GM12878 (cell line): ENCODE measurements at regions not wholly inside any gene's neighbourhood (a gene's known extent, or its start where the extent isn't known, plus 50 kb on each side); places are given as distances from the start of the nearest gene placed in this dataset.

Experiments used
- BRCA1 ChIP-seq: IDR thresholded peaks from 2 replicates; pipeline ENCODE4 v1.6.1; 2011; ENCODE audit warnings: low read depth, low read length, improper control_type of control experiment
- CHD1 ChIP-seq: IDR thresholded peaks from 2 replicates; pipeline ENCODE4 v1.6.1; 2012; ENCODE audit warnings: low read depth, low read length, improper control_type of control experiment
- CREB1 ChIP-seq: IDR thresholded peaks from 2 replicates; pipeline ENCODE4 v1.6.1; 2012; ENCODE audit warnings: low read depth, mild to moderate bottlenecking, inconsistent platforms
- HDAC2 ChIP-seq: fragments of 200-600 bp; sonication (generic); IDR thresholded peaks from 2 replicates; pipeline ENCODE4 v1.6.1; 2017
- HSF1 ChIP-seq: fragments of 150-350 bp; IDR thresholded peaks from 2 replicates; pipeline ENCODE4 v1.6.1; 2014; ENCODE audit warnings: mild to moderate bottlenecking, low read depth, low read length
- IKZF1 ChIP-seq: fragments of 450-650 bp; conservative IDR thresholded peaks from 2 replicates; pipeline ENCODE4 v1.6.1; 2017; ENCODE audit warnings: antibody characterized with exemption, mild to moderate bottlenecking
- IRF3 ChIP-seq: fragments of 450-650 bp; IDR thresholded peaks from 2 replicates; pipeline ENCODE4 v1.6.1; 2014; ENCODE audit warnings: mild to moderate bottlenecking
- JUNB ChIP-seq: IDR thresholded peaks from 2 replicates; pipeline ENCODE4 v1.6.1; 2016; ENCODE audit warnings: antibody characterized with exemption, mild to moderate bottlenecking
- NFIC ChIP-seq: IDR thresholded peaks from 2 replicates; pipeline ENCODE4 v1.6.1; 2012; ENCODE audit warnings: low read depth, mild to moderate bottlenecking, inconsistent platforms, low read length, moderate library complexity
- SMARCA5 ChIP-seq: fragments of 450-650 bp; IDR thresholded peaks from 2 replicates; pipeline ENCODE4 v1.6.1; 2017; ENCODE audit warnings: mild to moderate bottlenecking
- ZNF622 ChIP-seq: fragments of 450-650 bp; IDR thresholded peaks from 2 replicates; pipeline ENCODE4 v1.6.1; 2017; ENCODE audit warnings: mild to moderate bottlenecking, inconsistent platforms
- ZZZ3 ChIP-seq: IDR thresholded peaks from 2 replicates; pipeline ENCODE4 v1.6.1; 2011; ENCODE audit warnings: low read depth; ENCODE audit not compliant: control insufficient read depth, insufficient read length

- TF ChIP-seq IKZF1 (peak; percentile 14), CHD1 (no peak), ZNF622 (no peak), ZZZ3 (no peak), JUNB (peak; percentile 74), SMARCA5 (0 out of 2 replicates have a peak, but pooled peaks have one; percentile 16), HSF1 (no peak), NFIC (no peak), IRF3 (no peak), HDAC2 (no peak), BRCA1 (no peak), CREB1 (no peak)
- TF ChIP-seq, all 136 proteins: peak for 5
Measured at GRCh38 chr6:26155061-26155930, 68.1 kb downstream of the HFE start (continued).
